K562 (cell line): ENCODE measurements at regions not wholly inside any gene's neighbourhood (a gene's known extent, or its start where the extent isn't known, plus 50 kb on each side); places are given as distances from the start of the nearest gene placed in this dataset.

Experiments used
- ATAC-seq: fragments of 200-7000 bp; cut with Tn5 transposase; 3 replicates; pipeline ENCODE4 v1.9.1; 2020; ENCODE audit warnings: moderate library complexity
- BruUV-seq: library from RNA; stranded (reverse); fragments of 400-500 nt; replicated peaks from 2 replicates; lab custom pipeline; 2021; lab: Mats Ljungman, UMichigan
- CTCF ChIA-PET: fragments of 300-600 bp; formaldehyde crosslinking; extraction: SDS; loops from one replicate; lab custom pipeline; 2021; ENCODE audit warnings: low intra/inter-chr PET ratio; lab: Yijun Ruan, JAX
- POLR2A ChIA-PET: fragments of 300-600, 350-650 bp; sonication (Branson Sonifier 250); formaldehyde crosslinking; extraction: SDS; loops from one replicate; lab custom pipeline; 2021; ENCODE audit warnings: antibody characterized with exemption, inconsistent platforms; lab: Yijun Ruan, JAX
- DNase-seq, 4 experiments: peaks; one replicate each; pipeline versions ENCODE4 v3.0.0 to v3.0.0-alpha.2; 2011 to 2018; ENCODE audit warnings: low spot score in 3 of 4, mixed read lengths in 3 of 4; ENCODE audit errors: extremely low read depth in 1 of 4
- FAIRE-seq: peaks from 2 replicates; lab custom pipeline; 2011; peaks lifted over from hg19 to GRCh38; lab: Jason Lieb, UNC
- H2AFZ ChIP-seq: 2 replicates; pipeline ENCODE4 v1.6.0; 2011; ENCODE audit warnings: low read depth, low read length, control low read depth, inconsistent platforms
- H3K27ac ChIP-seq: fragments of 200-600 bp; 3 replicates; pipeline ENCODE4 v1.8.0; 2011; ENCODE audit warnings: low read depth, mild to moderate bottlenecking, control low read depth, inconsistent platforms, low read length, moderate library complexity, mixed read lengths; ENCODE audit errors: extremely low read depth
- H3K27me3 ChIP-seq, 2 experiments: fragments of 300-600 bp in 1 of 2; 2 replicates in 1 of 2; 3 replicates in 1 of 2; pipeline versions ENCODE4 v1.6.0 to v1.8.0; 2011; ENCODE audit warnings: inconsistent platforms in 2 of 2, low read length in 2 of 2, mild to moderate bottlenecking in 1 of 2, mixed read lengths in 1 of 2, moderate library complexity in 1 of 2; ENCODE audit not compliant: control insufficient read depth in 2 of 2, insufficient read depth in 2 of 2
- H3K36me3 ChIP-seq: fragments of 300-600 bp; 3 replicates; pipeline ENCODE4 v1.8.0; 2011; ENCODE audit warnings: mild to moderate bottlenecking, low read length, inconsistent platforms; ENCODE audit not compliant: control insufficient read depth, insufficient read depth
- H3K4me1 ChIP-seq, 2 experiments: fragments of 200-600 bp in 1 of 2; replicated peaks in 1 of 2; 2 replicates in 1 of 2; 3 replicates in 1 of 2; pipeline versions ENCODE4 v1.5.1 to v1.8.0; 2011; ENCODE audit warnings: inconsistent platforms in 2 of 2, low read length in 2 of 2, mild to moderate bottlenecking in 1 of 2, mixed read lengths in 1 of 2, moderate library complexity in 1 of 2; ENCODE audit not compliant: control insufficient read depth in 2 of 2, insufficient read depth in 2 of 2
- H3K4me2 ChIP-seq: 2 replicates; pipeline ENCODE4 v1.6.1; 2011; ENCODE audit warnings: low read length, control low read depth, inconsistent platforms, mixed read lengths; ENCODE audit not compliant: insufficient read depth
- H3K4me3 ChIP-seq: fragments of 200-600 bp; sonication (generic), shearing (Covaris generic); 2 replicates; pipeline ENCODE4 v1.5.1; 2016; ENCODE audit warnings: control low read depth, inconsistent platforms
- H3K79me2 ChIP-seq: fragments of 200-600 bp; 3 replicates; pipeline ENCODE4 v1.8.0; 2011; ENCODE audit warnings: low read length, inconsistent platforms; ENCODE audit not compliant: control insufficient read depth, insufficient read depth
- H3K9ac ChIP-seq, 2 experiments: 2 replicates each; pipeline versions ENCODE4 v1.6.0 to v1.6.1; 2011; ENCODE audit warnings: low read depth in 2 of 2, low read length in 2 of 2, control low read depth in 1 of 2, inconsistent platforms in 1 of 2, mild to moderate bottlenecking in 1 of 2, mixed read lengths in 1 of 2; ENCODE audit not compliant: insufficient read depth in 1 of 2
- H3K9me1 ChIP-seq: one replicate; pipeline ENCODE4 v1.6.0; 2011; ENCODE audit warnings: inconsistent platforms, mild to moderate bottlenecking, low read length, moderate library complexity; ENCODE audit not compliant: control insufficient read depth, insufficient read depth
- H3K9me3 ChIP-seq: replicated peaks from 2 replicates; pipeline ENCODE4 v1.5.1; 2011; ENCODE audit warnings: low read depth, low read length, inconsistent platforms; ENCODE audit not compliant: control insufficient read depth, insufficient read depth
- H4K20me1 ChIP-seq: replicated peaks from 2 replicates; pipeline ENCODE4 v1.6.1; 2011; ENCODE audit warnings: low read length, inconsistent platforms, mixed read lengths; ENCODE audit not compliant: control insufficient read depth, insufficient read depth
- ARID2 ChIP-seq: fragments of 450-650 bp; IDR thresholded peaks from 2 replicates; pipeline ENCODE4 v1.6.1; 2017; ENCODE audit warnings: antibody characterized with exemption, mild to moderate bottlenecking
- ATF7 ChIP-seq: fragments of 450-650 bp; IDR thresholded peaks from 2 replicates; pipeline ENCODE4 v1.7.1; 2014; ENCODE audit warnings: mild to moderate bottlenecking, moderate library complexity
- ETS2 ChIP-seq: IDR thresholded peaks from 2 replicates; pipeline ENCODE4 v1.6.1; 2016; ENCODE audit warnings: borderline replicate concordance, missing genetic modification characterization, mild to moderate bottlenecking, moderate library complexity, missing compliant biosample characterization; ENCODE audit not compliant: poor library complexity, severe bottlenecking
- GTF2E2 ChIP-seq: fragments of 200-800 bp; sonication (Bioruptor generic); IDR thresholded peaks from 2 replicates; pipeline ENCODE4 v1.6.1; 2016; ENCODE audit warnings: missing genetic modification characterization, missing compliant biosample characterization
- MEF2D ChIP-seq: conservative IDR thresholded peaks from 2 replicates; pipeline ENCODE4 v1.6.1; 2016; ENCODE audit warnings: low read depth, missing genetic modification characterization, missing compliant biosample characterization
- TRIM24 ChIP-seq, 2 experiments: fragments of 450-650 bp; IDR thresholded peaks; 2 replicates each; pipeline ENCODE4 v1.6.1; 2016
- ZFPM2 ChIP-seq: fragments of 250-450 bp; sonication (Bioruptor Pico); IDR thresholded peaks from 2 replicates; pipeline ENCODE4 v1.5.1; 2022; ENCODE audit warnings: mild to moderate bottlenecking
- ZNF507 ChIP-seq: conservative IDR thresholded peaks from 2 replicates; pipeline ENCODE4 v1.6.1; 2017; ENCODE audit warnings: missing genetic modification characterization, missing compliant biosample characterization
- ZNF717 ChIP-seq: fragments of 250-450 bp; sonication (Bioruptor Pico); IDR thresholded peaks from 2 replicates; pipeline ENCODE4 v1.5.0; 2021
- WGBS: fragments of 100-300 bp; shearing (Covaris generic); methylation state at CpG from one replicate; pipeline ENCODE4 v1.1.6; 2016; ENCODE audit warnings: low coverage, mixed read lengths; ENCODE audit not compliant: insufficient coverage; ENCODE audit errors: missing lambda C conversion rate; 5-methylcytosine and 5-hydroxymethylcytosine counted together
- in situ Hi-C: fragments of 300-500 bp; cut with MboI; formaldehyde crosslinking; loops from 4 replicates; pipeline ENCODE4 v1.15.0; 2018; ENCODE audit warnings: inconsistent platforms, mixed read lengths
- intact Hi-C: fragments of 100-400 bp; cut with micrococcal nuclease; formaldehyde crosslinking; loops from 2 replicates; pipeline ENCODE4 v1.14.2; 2022
- TF ChIP-seq, protein P1 (sequence below), 3 experiments: fragments of 200-800 bp in 1 of 3; sonication (Bioruptor generic) in 1 of 3; sonication (generic) in 1 of 3; formaldehyde crosslinking in 1 of 3; IDR thresholded peaks; 2 replicates each; pipeline versions ENCODE4 v1.6.1 to v1.8.0; 2016 to 2022; ENCODE audit warnings: mild to moderate bottlenecking in 2 of 3, missing compliant biosample characterization in 2 of 3, missing genetic modification characterization in 2 of 3, missing genetic modification reagents in 1 of 3
- TF ChIP-seq, protein P2 (sequence below): fragments of 450-650 bp; formaldehyde crosslinking; IDR thresholded peaks from 2 replicates; pipeline ENCODE4 v1.4.0; 2020; ENCODE audit warnings: mild to moderate bottlenecking, mixed read lengths
- TF ChIP-seq, protein P3 (sequence below), 2 experiments: fragments of 450-650 bp in 1 of 2; sonication (generic) in 1 of 2; formaldehyde crosslinking in 1 of 2; IDR thresholded peaks in 1 of 2; conservative IDR thresholded peaks in 1 of 2; 2 replicates each; pipeline versions ENCODE4 v1.6.1 to v1.8.1; 2016 to 2023; ENCODE audit warnings: mild to moderate bottlenecking in 2 of 2, moderate library complexity in 2 of 2, inconsistent platforms in 1 of 2, missing genetic modification reagents in 1 of 2

- BruUV-seq = no TSS peak
- no peak overlapping the region for H3K9ac ChIP-seq
- in situ Hi-C loops (no loop called here), intact Hi-C loops (no loop called here)
- ATAC-seq = no peak
- H3K4me3 ChIP-seq = no peak overlapping the region
- CTCF ChIA-PET = no interaction called here
- FAIRE-seq = no peak
- 0% methylated on average over 1 of the region's 1 CpG for WGBS
- TF ChIP-seq GTF2E2 (tag) = no peak
- no peak for TF ChIP-seq ZNF717 (CRISPR knock-in tag)
- TF ChIP-seq, protein P1, sequence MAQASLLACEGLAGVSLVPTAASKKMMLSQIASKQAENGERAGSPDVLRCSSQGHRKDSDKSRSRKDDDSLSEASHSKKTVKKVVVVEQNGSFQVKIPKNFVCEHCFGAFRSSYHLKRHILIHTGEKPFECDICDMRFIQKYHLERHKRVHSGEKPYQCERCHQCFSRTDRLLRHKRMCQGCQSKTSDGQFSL (CRISPR knock-in tag; IDR thresholded peaks at IDR 0.05) = no peak
- TF ChIP-seq, protein P1 (tag; IDR thresholded peaks at IDR 0.05) = no peak
- TF ChIP-seq, protein P2, sequence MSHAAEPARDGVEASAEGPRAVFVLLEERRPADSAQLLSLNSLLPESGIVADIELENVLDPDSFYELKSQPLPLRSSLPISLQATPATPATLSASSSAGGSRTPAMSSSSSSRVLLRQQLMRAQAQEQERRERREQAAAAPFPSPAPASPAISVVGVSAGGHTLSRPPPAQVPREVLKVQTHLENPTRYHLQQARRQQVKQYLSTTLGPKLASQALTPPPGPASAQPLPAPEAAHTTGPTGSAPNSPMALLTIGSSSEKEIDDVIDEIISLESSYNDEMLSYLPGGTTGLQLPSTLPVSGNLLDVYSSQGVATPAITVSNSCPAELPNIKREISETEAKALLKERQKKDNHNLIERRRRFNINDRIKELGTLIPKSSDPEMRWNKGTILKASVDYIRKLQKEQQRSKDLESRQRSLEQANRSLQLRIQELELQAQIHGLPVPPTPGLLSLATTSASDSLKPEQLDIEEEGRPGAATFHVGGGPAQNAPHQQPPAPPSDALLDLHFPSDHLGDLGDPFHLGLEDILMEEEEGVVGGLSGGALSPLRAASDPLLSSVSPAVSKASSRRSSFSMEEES (CRISPR knock-in tag) = no peak
- no peak for TF ChIP-seq ETS2 (tag)
- TF ChIP-seq MEF2D = no peak
- TF ChIP-seq ZFPM2 (CRISPR knock-in tag) = no peak
- TF ChIP-seq ARID2 = no peak
- no peak for TF ChIP-seq ATF7
- TF ChIP-seq, protein P3, sequence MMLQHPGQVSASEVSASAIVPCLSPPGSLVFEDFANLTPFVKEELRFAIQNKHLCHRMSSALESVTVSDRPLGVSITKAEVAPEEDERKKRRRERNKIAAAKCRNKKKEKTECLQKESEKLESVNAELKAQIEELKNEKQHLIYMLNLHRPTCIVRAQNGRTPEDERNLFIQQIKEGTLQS (IDR thresholded peaks at IDR 0.05) = no peak
- TF ChIP-seq, protein P3 (CRISPR knock-in tag; conservative IDR thresholded peaks at IDR 0.05) = no peak
- TF ChIP-seq ZNF507 = no peak
- TF ChIP-seq TRIM24 (IDR thresholded peaks at IDR 0.05) = no peak
- no peaks in the 10 kb centered on the region for H3K36me3 ChIP-seq
- POLR2A ChIA-PET = no interaction called here
- no peak for DNase-seq
- no peaks in the 10 kb centered on the region for H3K27me3 ChIP-seq
- H3K79me2 ChIP-seq = no peaks in the 10 kb centered on the region
- no peaks in the 10 kb centered on the region for H3K4me1 ChIP-seq
- no peak overlapping the region for H3K27ac ChIP-seq
- no peaks in the 10 kb centered on the region for H4K20me1 ChIP-seq
- H2AFZ ChIP-seq = no peak overlapping the region
- no peak overlapping the region for H3K4me2 ChIP-seq
- no peaks in the 10 kb centered on the region for H3K9me1 ChIP-seq
- H3K9me3 ChIP-seq = no peaks in the 10 kb centered on the region
Measured at GRCh38 chr5:30960036-30960435, 233.4 kb upstream of the CDH6 start.
